ENCODE measurements at regions not wholly inside any gene's neighbourhood (a gene's known extent, or its start where the extent isn't known, plus 50 kb on each side); places are given as distances from the start of the nearest gene placed in this dataset.

GRCh38 chr3:55202326-55202725, 274.5 kb upstream of the LRTM1 start:
- ChIA-PET POLR2A (no interaction called here), CTCF (no interaction called here)
- no peak for TF ChIP-seq CTCF (IDR thresholded peaks at IDR 0.05; ENCODE audit: control extremely low read depth, extremely low read depth, low read depth, missing control alignments)
- DNase-seq (ENCODE audit: extremely low spot score), result no peak

- POLR2A ChIA-PET, result no interaction called here
- CTCF ChIA-PET, result no interaction called here
- TF ChIP-seq CTCF (IDR thresholded peaks at IDR 0.05; ENCODE audit: control extremely low read depth, extremely low read depth, low read depth, missing control alignments), result no peak
Observed at GRCh38 chr3:55201779-55202178, 273.9 kb upstream of the LRTM1 start.

GRCh38 chr3:55200906-55201305, 273.0 kb upstream of the LRTM1 start:
- ChIA-PET CTCF (no interaction called here), POLR2A (no interaction called here)
- DNase-seq (ENCODE audit: extremely low spot score), result no peak
- TF ChIP-seq CTCF (IDR thresholded peaks at IDR 0.05; ENCODE audit: control extremely low read depth, extremely low read depth, low read depth, missing control alignments), result no peak

More at GRCh38 chr3:55201779-55202178, 273.9 kb upstream of the LRTM1 start:
- DNase-seq (ENCODE audit: extremely low spot score), result no peak

GRCh38 chr3:55198554-55198953, 270.7 kb upstream of the LRTM1 start:
- DNase-seq (ENCODE audit: extremely low spot score), result no peak

DNA sequence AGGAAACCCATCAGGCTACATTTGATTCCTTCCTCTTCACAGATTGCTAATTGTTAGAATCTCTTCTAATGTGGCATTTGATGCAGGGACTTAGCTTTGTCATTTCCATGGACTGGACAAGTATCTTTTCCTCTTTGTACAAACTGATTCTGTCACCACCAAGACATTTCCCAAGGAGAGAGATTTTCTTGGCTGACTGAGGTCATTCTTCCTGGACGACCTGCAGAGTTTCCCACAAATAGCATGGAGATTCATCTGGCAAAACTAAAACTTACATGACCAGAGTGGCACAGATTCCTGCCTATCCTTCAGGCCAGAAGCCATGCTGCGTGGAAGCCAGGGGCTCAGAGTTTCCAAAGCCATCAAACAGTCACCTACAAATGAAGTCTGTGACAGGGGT, 269.2 kb upstream of the LRTM1 start:
- ChIA-PET POLR2A (no interaction called here), CTCF (no interaction called here)
- no peak for DNase-seq (ENCODE audit: extremely low spot score)
- TF ChIP-seq CTCF (IDR thresholded peaks at IDR 0.05; ENCODE audit: control extremely low read depth, extremely low read depth, low read depth, missing control alignments), result no peak

More at GRCh38 chr3:55198554-55198953, 270.7 kb upstream of the LRTM1 start:
- no peak for TF ChIP-seq CTCF (IDR thresholded peaks at IDR 0.05; ENCODE audit: control extremely low read depth, extremely low read depth, low read depth, missing control alignments)
- ChIA-PET CTCF (no interaction called here), POLR2A (no interaction called here)

- DNase-seq (ENCODE audit: extremely low spot score), result no peak
- CTCF ChIA-PET, result no interaction called here
- POLR2A ChIA-PET, result no interaction called here
- TF ChIP-seq CTCF (IDR thresholded peaks at IDR 0.05; ENCODE audit: control extremely low read depth, extremely low read depth, low read depth, missing control alignments), result no peak
Observed at GRCh38 chr3:55196495-55196894, 268.6 kb upstream of the LRTM1 start.

GRCh38 chr3:55194376-55194775, 266.5 kb upstream of the LRTM1 start:
- DNase-seq (ENCODE audit: extremely low spot score), result no peak
- POLR2A ChIA-PET, result no interaction called here
- no peak for TF ChIP-seq CTCF (IDR thresholded peaks at IDR 0.05; ENCODE audit: control extremely low read depth, extremely low read depth, low read depth, missing control alignments)
- CTCF ChIA-PET, result no interaction called here
